Myocyte (in vitro differentiated cells): ENCODE measurements at regions not wholly inside any gene's neighbourhood (a gene's known extent, or its start where the extent isn't known, plus 50 kb on each side); places are given as distances from the start of the nearest gene placed in this dataset.

Experiments
- DNase-seq: peaks from one replicate; pipeline ENCODE4 v3.0.0-alpha.2; 2012; ENCODE audit warnings: low read depth

- no peak for DNase-seq
Observed at GRCh38 chr18:8942909-8943545, 159.5 kb upstream of the NDUFV2 start.

GRCh38 chr18:8943900-8944870 is 158.3 kb upstream of the NDUFV2 start:
- DNase-seq = peak; percentile 88

- no peak for DNase-seq
Observed at GRCh38 chr18:8944871-8945245, 157.6 kb upstream of the NDUFV2 start.

- peak; percentile 51 for DNase-seq
Observed at GRCh38 chr18:8945514-8945913, 157.0 kb upstream of the NDUFV2 start.

- DNase-seq = peak; percentile 91
Observed at GRCh38 chr18:8946066-8946838, 156.2 kb upstream of the NDUFV2 start.

- peak; percentile 60 for DNase-seq
Observed at GRCh38 chr18:8947566-8947965, 154.9 kb upstream of the NDUFV2 start.

GRCh38 chr18:8948011-8948410 is 154.5 kb upstream of the NDUFV2 start:
- DNase-seq = no peak

GRCh38 chr18:8948471-8949149 is 153.9 kb upstream of the NDUFV2 start:
- peak; percentile 93 for DNase-seq

GRCh38 chr18:8949206-8949605 is 153.3 kb upstream of the NDUFV2 start:
- peak; percentile 87 for DNase-seq

- DNase-seq = peak; percentile 57
Observed at GRCh38 chr18:8951491-8951890, 151.0 kb upstream of the NDUFV2 start.

GRCh38 chr18:8952174-8952573 is 150.3 kb upstream of the NDUFV2 start:
- no peak for DNase-seq

GRCh38 chr18:8952769-8953760 is 149.4 kb upstream of the NDUFV2 start:
- no peak for DNase-seq

GRCh38 chr18:8957731-8958130 is 144.8 kb upstream of the NDUFV2 start:
- no peak for DNase-seq

GRCh38 chr18:8958660-8959059 is 143.8 kb upstream of the NDUFV2 start:
- no peak for DNase-seq

- no peak for DNase-seq
Observed at GRCh38 chr18:8959551-8960135, 142.9 kb upstream of the NDUFV2 start.

- DNase-seq = no peak
Observed at GRCh38 chr18:8960740-8961657, 141.5 kb upstream of the NDUFV2 start.

GRCh38 chr18:8962192-8962779 is 140.2 kb upstream of the NDUFV2 start:
- DNase-seq = no peak
